Ishikawa (cell line): ENCODE measurements at regions not wholly inside any gene's neighbourhood (a gene's known extent, or its start where the extent isn't known, plus 50 kb on each side); places are given as distances from the start of the nearest gene placed in this dataset.
A peak's percentile ranks its signal among the peaks of the same experiment; 100 is the strongest.

Source experiments
- CEBPB ChIP-seq: IDR thresholded peaks from 2 replicates; pipeline ENCODE4 v1.6.1; 2012
- EGR1 ChIP-seq: IDR thresholded peaks from 2 replicates; pipeline ENCODE4 v1.6.1; 2012
- EP300 ChIP-seq: IDR thresholded peaks from 2 replicates; pipeline ENCODE4 v1.6.1; 2012; ENCODE audit warnings: borderline replicate concordance
- FOXM1 ChIP-seq: IDR thresholded peaks from 2 replicates; pipeline ENCODE4 v1.6.1; 2012; ENCODE audit warnings: low read depth, borderline replicate concordance
- MAX ChIP-seq: IDR thresholded peaks from 2 replicates; pipeline ENCODE4 v1.6.1; 2012
- NFIC ChIP-seq: IDR thresholded peaks from 2 replicates; pipeline ENCODE4 v1.6.1; 2012
- RAD21 ChIP-seq: IDR thresholded peaks from 2 replicates; pipeline ENCODE4 v1.6.1; 2012; ENCODE audit warnings: low read depth
- REST ChIP-seq: IDR thresholded peaks from 2 replicates; pipeline ENCODE4 v1.6.1; 2012; ENCODE audit warnings: low read depth, mild to moderate bottlenecking
- TCF12 ChIP-seq: IDR thresholded peaks from 2 replicates; pipeline ENCODE4 v1.6.1; 2012; ENCODE audit warnings: low read depth
- USF1 ChIP-seq: IDR thresholded peaks from 2 replicates; pipeline ENCODE4 v1.6.1; 2012
- YY1 ChIP-seq: IDR thresholded peaks from 2 replicates; pipeline ENCODE4 v1.6.1; 2012; ENCODE audit warnings: low read depth
- ZBTB7A ChIP-seq: IDR thresholded peaks from 2 replicates; pipeline ENCODE4 v1.6.1; 2012; ENCODE audit warnings: low read depth

GRCh38 chr3:71956716-71957115 is 171.8 kb upstream of the PROK2 start:
- no peak for TF ChIP-seq MAX
- TF ChIP-seq USF1, result no peak
- TF ChIP-seq EP300, result no peak
- no peak for TF ChIP-seq NFIC
- TF ChIP-seq FOXM1, result no peak
- peak; percentile 39 for TF ChIP-seq RAD21
- no peak for TF ChIP-seq CEBPB
- TF ChIP-seq TCF12, result no peak
- no peak for TF ChIP-seq ZBTB7A
- no peak for TF ChIP-seq REST
- no peak for TF ChIP-seq YY1
- TF ChIP-seq EGR1, result no peak
